ENCODE measurements at regions not wholly inside any gene's neighbourhood (a gene's known extent, or its start where the extent isn't known, plus 50 kb on each side); places are given as distances from the start of the nearest gene placed in this dataset.

- no peak for TF ChIP-seq CTCF (IDR thresholded peaks at IDR 0.05; ENCODE audit: insufficient read depth, low read length, severe bottlenecking)
- Histone ChIP-seq H3K36me3 (ENCODE audit: control insufficient read depth, insufficient read depth, low read length) (no peaks in the 10 kb centered on the region), H3K4me3 (ENCODE audit: low read depth, low read length) (no peak overlapping the region), H3K27me3 (ENCODE audit: control insufficient read depth, insufficient read depth, low read length) (no peaks in the 10 kb centered on the region)
- DNase-seq (ENCODE audit: low read depth) (no peak), FAIRE-seq (no peak)
These were observed 1577.5 kb downstream of the UQCRFS1 start for GRCh38 chr19:27635401-27635800.

GRCh38 chr19:27618006-27618405, 1594.9 kb downstream of the UQCRFS1 start:
- FAIRE-seq (no peak), DNase-seq (ENCODE audit: low read depth) (no peak)
- no peaks in the 10 kb centered on the region for H3K27me3 ChIP-seq (ENCODE audit: control insufficient read depth, insufficient read depth, low read length)
- H3K36me3 ChIP-seq (ENCODE audit: control insufficient read depth, insufficient read depth, low read length), result no peaks in the 10 kb centered on the region
- TF ChIP-seq CTCF (IDR thresholded peaks at IDR 0.05; ENCODE audit: insufficient read depth, low read length, severe bottlenecking), result no peak
- H3K4me3 ChIP-seq (ENCODE audit: low read depth, low read length), result no peak overlapping the region

GRCh38 chr19:27580906-27581305, 1632.0 kb downstream of the UQCRFS1 start:
- Histone ChIP-seq H3K27me3 (ENCODE audit: control insufficient read depth, insufficient read depth, low read length) (no peaks in the 10 kb centered on the region), H3K36me3 (ENCODE audit: control insufficient read depth, insufficient read depth, low read length) (no peaks in the 10 kb centered on the region), H3K4me3 (ENCODE audit: low read depth, low read length) (no peak overlapping the region)
- DNase-seq (ENCODE audit: low read depth), result no peak
- no peak for TF ChIP-seq CTCF (IDR thresholded peaks at IDR 0.05; ENCODE audit: insufficient read depth, low read length, severe bottlenecking)
- FAIRE-seq, result no peak

Measured in bronchial epithelial cell (primary cell).